HCT116 (cell line): ENCODE measurements at regions not wholly inside any gene's neighbourhood (a gene's known extent, or its start where the extent isn't known, plus 50 kb on each side); places are given as distances from the start of the nearest gene placed in this dataset.

ENCODE experiments used
- ATAC-seq: fragments of 200-7000 bp; cut with Tn5 transposase; 2 replicates; pipeline ENCODE4 v1.9.1; 2020; ENCODE audit warnings: mild to moderate bottlenecking, moderate library complexity
- BruUV-seq: library from RNA; stranded (reverse); fragments of 400-500 nt; replicated peaks from 2 replicates; lab custom pipeline; 2021; lab: Mats Ljungman, UMichigan
- CTCF ChIA-PET: fragments of 300-600 bp; sonication (Branson Sonifier 250); formaldehyde crosslinking; loops from one replicate; lab custom pipeline; 2021; ENCODE audit warnings: antibody characterized with exemption; lab: Charles Lee
- POLR2A ChIA-PET: fragments of 300-600, 350-600 bp; sonication (Branson Sonifier 250); formaldehyde crosslinking; loops from one replicate; lab custom pipeline; 2021; ENCODE audit warnings: antibody characterized with exemption; lab: Charles Lee
- RAD21 ChIA-PET, 2 experiments: fragments of 300-600 bp; sonication (Branson Sonifier 250); formaldehyde crosslinking; loops; one replicate each; lab custom pipeline; 2023; ENCODE audit warnings: low total read pairs in 2 of 2; ENCODE audit not compliant: uncharacterized antibody in 2 of 2, unreplicated experiment in 2 of 2, low non-redundant PET in 1 of 2; lab: Charles Lee
- DNase-seq: peaks from one replicate; pipeline ENCODE4 v3.0.0-alpha.2; 2010; ENCODE audit warnings: low read depth, low spot score
- H2AFZ ChIP-seq: fragments of 200-600 bp; shearing (Covaris generic), sonication (generic); 2 replicates; pipeline ENCODE4 v1.6.1; 2017; ENCODE audit warnings: low read depth, mixed run types, mixed read lengths, antibody characterized with exemption, low read length; ENCODE audit not compliant: poor library complexity, severe bottlenecking
- H3K27ac ChIP-seq: 2 replicates; pipeline ENCODE4 v1.5.1; 2012; ENCODE audit warnings: low read depth, low read length
- H3K27me3 ChIP-seq: fragments of 200-600 bp; sonication (generic); 2 replicates; pipeline ENCODE4 v1.6.1; 2016; ENCODE audit warnings: mixed run types, low read length, mixed read lengths; ENCODE audit not compliant: insufficient read depth
- H3K36me3 ChIP-seq, 2 experiments: fragments of 200-500 bp in 1 of 2; fragments of 200-600 bp in 1 of 2; sonication (Bioruptor generic) in 1 of 2; sonication (generic) in 1 of 2; 2 replicates each; pipeline versions ENCODE4 v1.5.1 to v1.6.1; 2014 to 2016; ENCODE audit warnings: low read length in 2 of 2, inconsistent platforms in 1 of 2, mixed read lengths in 1 of 2, mixed run types in 1 of 2; ENCODE audit not compliant: insufficient read depth in 2 of 2, control insufficient read depth in 1 of 2
- H3K4me1 ChIP-seq, 2 experiments: fragments of 200-600 bp in 1 of 2; sonication (generic) in 1 of 2; 2 replicates each; pipeline versions ENCODE4 v1.5.1 to v1.6.1; 2012 to 2017; ENCODE audit warnings: low read length in 2 of 2, inconsistent platforms in 1 of 2, mild to moderate bottlenecking in 1 of 2, mixed read lengths in 1 of 2, mixed run types in 1 of 2, moderate library complexity in 1 of 2; ENCODE audit not compliant: insufficient read depth in 2 of 2, control insufficient read depth in 1 of 2
- H3K4me2 ChIP-seq: fragments of 200-600 bp; sonication (generic); 2 replicates; pipeline ENCODE4 v1.6.1; 2017; ENCODE audit warnings: mixed run types, low read length, mixed read lengths
- H3K4me3 ChIP-seq, 2 experiments: fragments of 200-600 bp in 1 of 2; sonication (generic) in 1 of 2; replicated peaks in 1 of 2; 2 replicates each; pipeline ENCODE4 v1.5.1; 2011 to 2016; ENCODE audit warnings: low read length in 2 of 2, control low read depth in 1 of 2, low read depth in 1 of 2, mild to moderate bottlenecking in 1 of 2, mixed read lengths in 1 of 2, mixed run types in 1 of 2
- H3K79me2 ChIP-seq: fragments of 200-600 bp; sonication (generic); 2 replicates; pipeline ENCODE4 v1.6.1; 2017; ENCODE audit warnings: mild to moderate bottlenecking, mixed run types, low read length, moderate library complexity, mixed read lengths; ENCODE audit not compliant: insufficient read depth
- H3K9ac ChIP-seq: fragments of 200-600 bp; sonication (generic); 2 replicates; pipeline ENCODE4 v1.6.1; 2016; ENCODE audit warnings: low read length, mixed read lengths
- H3K9me2 ChIP-seq: fragments of 200-600 bp; sonication (generic), shearing (Covaris generic); 2 replicates; pipeline ENCODE4 v1.6.1; 2017; ENCODE audit warnings: mixed run types, mild to moderate bottlenecking, moderate library complexity; ENCODE audit not compliant: insufficient read depth
- H3K9me3 ChIP-seq, 2 experiments: fragments of 200-500 bp in 1 of 2; fragments of 200-600 bp in 1 of 2; sonication (Bioruptor generic) in 1 of 2; sonication (generic) in 1 of 2; 2 replicates each; pipeline ENCODE4 v1.6.1; 2014 to 2017; ENCODE audit warnings: low read length in 2 of 2, mixed read lengths in 2 of 2, inconsistent platforms in 1 of 2, low read depth in 1 of 2, mild to moderate bottlenecking in 1 of 2, mixed run types in 1 of 2, moderate library complexity in 1 of 2; ENCODE audit not compliant: control insufficient read depth in 1 of 2, insufficient read depth in 1 of 2
- H4K20me1 ChIP-seq: fragments of 200-600 bp; sonication (generic), shearing (Covaris generic); 2 replicates; pipeline ENCODE4 v1.6.1; 2017; ENCODE audit warnings: mixed run types, mild to moderate bottlenecking, moderate library complexity; ENCODE audit not compliant: insufficient read depth
- ATF3 ChIP-seq: IDR thresholded peaks from 2 replicates; pipeline ENCODE4 v1.6.1; 2012
- CBX3 ChIP-seq: IDR thresholded peaks from 2 replicates; pipeline ENCODE4 v1.6.1; 2012; ENCODE audit warnings: low read depth
- EGR1 ChIP-seq: IDR thresholded peaks from 2 replicates; pipeline ENCODE4 v1.6.1; 2012; ENCODE audit warnings: low read depth
- EZH2 ChIP-seq: fragments of 200-600 bp; sonication (generic); IDR thresholded peaks from 2 replicates; pipeline ENCODE4 v1.6.1; 2017; ENCODE audit warnings: antibody characterized with exemption, mixed run types
- EZH2phosphoT487 ChIP-seq: fragments of 200-600 bp; IDR thresholded peaks from 2 replicates; pipeline ENCODE4 v1.6.1; 2018; ENCODE audit warnings: antibody characterized with exemption, borderline replicate concordance
- JUND ChIP-seq: IDR thresholded peaks from 2 replicates; pipeline ENCODE4 v1.6.1; 2012
- MAX ChIP-seq: IDR thresholded peaks from 2 replicates; pipeline ENCODE4 v1.6.1; 2012
- POLR2A ChIP-seq: IDR thresholded peaks from 2 replicates; pipeline ENCODE4 v1.7.0; 2011; ENCODE audit warnings: borderline replicate concordance; ENCODE audit not compliant: insufficient read depth, insufficient read length; ENCODE audit errors: extremely low read depth
- POLR2AphosphoS5 ChIP-seq: IDR thresholded peaks from 2 replicates; pipeline ENCODE4 v1.6.1; 2011; ENCODE audit warnings: mild to moderate bottlenecking, low read depth, low read length, moderate library complexity
- SP1 ChIP-seq: IDR thresholded peaks from 2 replicates; pipeline ENCODE4 v1.6.1; 2012; ENCODE audit warnings: low read depth
- ZFX ChIP-seq: fragments of 450-650 bp; IDR thresholded peaks from 2 replicates; pipeline ENCODE4 v1.6.1; 2017
- ZNF274 ChIP-seq: fragments of 200-500 bp; sonication (Bioruptor generic); IDR thresholded peaks from 2 replicates; pipeline ENCODE4 v1.6.1; 2014; ENCODE audit warnings: mild to moderate bottlenecking, low read depth, low read length, inconsistent platforms
- intact Hi-C: fragments of 100-400 bp; cut with micrococcal nuclease; formaldehyde crosslinking; loops from 2 replicates; pipeline ENCODE4 v1.10.0; 2022

- TF ChIP-seq POLR2AphosphoS5, result no peak
- no peak for TF ChIP-seq EZH2phosphoT487
- no peak for TF ChIP-seq CBX3
- TF ChIP-seq POLR2A, result no peak
- TF ChIP-seq EZH2, result no peak
- no peak for TF ChIP-seq EGR1
- TF ChIP-seq, all 23 proteins: peak for 0
These were observed 172.5 kb upstream of the FOXN3 start (continued) for GRCh38 chr14:89589400-89590118.

- intact Hi-C loops, result no loop called here
- H3K27me3 ChIP-seq, result no peaks in the 10 kb centered on the region
- no peak overlapping the region for H3K27ac ChIP-seq
- no TSS peak for BruUV-seq
- no peaks in the 10 kb centered on the region for H3K9me2 ChIP-seq
- H3K36me3 ChIP-seq, result no peaks in the 10 kb centered on the region
- no peak overlapping the region for H2AFZ ChIP-seq
- POLR2A ChIA-PET, result no interaction called here
- H3K9ac ChIP-seq, result no peak overlapping the region
- no peak overlapping the region for H3K4me3 ChIP-seq
- DNase-seq (no peak), ATAC-seq (no peak)
- no peaks in the 10 kb centered on the region for H3K9me3 ChIP-seq
- no peaks in the 10 kb centered on the region for H3K79me2 ChIP-seq
- no peak overlapping the region for H3K4me2 ChIP-seq
- RAD21 ChIA-PET, result no interaction called here
- CTCF ChIA-PET, result no interaction called here
- no peak for TF ChIP-seq MAX
- no peak for TF ChIP-seq CBX3
- no peak for TF ChIP-seq ZNF274
- TF ChIP-seq ZFX, result no peak
- TF ChIP-seq JUND, result no peak
- no peak for TF ChIP-seq EZH2
- TF ChIP-seq SP1, result no peak
- TF ChIP-seq ATF3, result no peak
- H4K20me1 ChIP-seq, result no peaks in the 10 kb centered on the region
- no peaks in the 10 kb centered on the region for H3K4me1 ChIP-seq
These were observed 171.8 kb upstream of the FOXN3 start for GRCh38 chr14:89588840-89589296.
